ENCODE measurements at regions not wholly inside any gene's neighbourhood (a gene's known extent, or its start where the extent isn't known, plus 50 kb on each side); places are given as distances from the start of the nearest gene placed in this dataset.

DNA sequence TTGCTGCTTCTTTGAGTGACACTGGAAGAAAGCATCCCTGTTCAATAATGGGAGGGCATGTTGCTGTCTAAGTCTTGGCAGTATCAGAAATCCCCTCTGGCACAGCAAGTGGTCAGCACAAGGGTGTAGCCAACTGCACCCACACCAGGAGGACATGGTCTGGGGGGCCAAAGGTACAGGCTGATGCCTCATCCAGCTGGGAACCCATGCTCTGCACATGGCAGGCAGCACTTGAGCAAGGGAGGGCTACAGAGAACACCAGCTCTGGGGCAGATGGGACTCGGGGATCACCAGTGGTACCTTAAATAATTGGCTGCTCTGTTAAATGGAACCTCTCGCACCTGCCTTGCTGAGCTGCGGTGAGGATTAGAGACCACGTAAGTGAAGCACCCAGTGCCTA is 265.2 kb downstream of the SYK start:
- TF ChIP-seq, protein P1, sequence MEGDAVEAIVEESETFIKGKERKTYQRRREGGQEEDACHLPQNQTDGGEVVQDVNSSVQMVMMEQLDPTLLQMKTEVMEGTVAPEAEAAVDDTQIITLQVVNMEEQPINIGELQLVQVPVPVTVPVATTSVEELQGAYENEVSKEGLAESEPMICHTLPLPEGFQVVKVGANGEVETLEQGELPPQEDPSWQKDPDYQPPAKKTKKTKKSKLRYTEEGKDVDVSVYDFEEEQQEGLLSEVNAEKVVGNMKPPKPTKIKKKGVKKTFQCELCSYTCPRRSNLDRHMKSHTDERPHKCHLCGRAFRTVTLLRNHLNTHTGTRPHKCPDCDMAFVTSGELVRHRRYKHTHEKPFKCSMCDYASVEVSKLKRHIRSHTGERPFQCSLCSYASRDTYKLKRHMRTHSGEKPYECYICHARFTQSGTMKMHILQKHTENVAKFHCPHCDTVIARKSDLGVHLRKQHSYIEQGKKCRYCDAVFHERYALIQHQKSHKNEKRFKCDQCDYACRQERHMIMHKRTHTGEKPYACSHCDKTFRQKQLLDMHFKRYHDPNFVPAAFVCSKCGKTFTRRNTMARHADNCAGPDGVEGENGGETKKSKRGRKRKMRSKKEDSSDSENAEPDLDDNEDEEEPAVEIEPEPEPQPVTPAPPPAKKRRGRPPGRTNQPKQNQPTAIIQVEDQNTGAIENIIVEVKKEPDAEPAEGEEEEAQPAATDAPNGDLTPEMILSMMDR (conservative IDR thresholded peaks at IDR 0.05; ENCODE audit: low read depth, low read length) = no peak
- no peak for TF ChIP-seq EZH2 (IDR thresholded peaks at IDR 0.05; ENCODE audit: borderline replicate concordance, low read depth, low read length, poor library complexity, severe bottlenecking)
